Adrenal gland (tissue), 9 donors: ENCODE measurements at regions not wholly inside any gene's neighbourhood (a gene's known extent, or its start where the extent isn't known, plus 50 kb on each side); places are given as distances from the start of the nearest gene placed in this dataset.

ENCODE experiments used
- DNase-seq, 7 donors: peaks; one replicate each; pipeline ENCODE4 v3.0.0-alpha.2; 2019 to 2020
- H3K27ac ChIP-seq, 5 donors: fragments of 200-600 bp; sonication (generic) in 4 of 5; 1 replicate in 3 of 5; 2 replicates in 2 of 5; pipeline versions ENCODE4 v1.5.1 to v1.8.0; 2016 to 2020; ENCODE audit warnings: mild to moderate bottlenecking in 1 of 5
- H3K27me3 ChIP-seq: fragments of 200-600 bp; 2 replicates; pipeline ENCODE4 v1.8.0; 2021
- H3K36me3 ChIP-seq, 2 donors: fragments of 200-600 bp; replicated peaks in 1 of 2; 1 replicate in 1 of 2; 2 replicates in 1 of 2; pipeline versions ENCODE4 v1.5.1 to v1.8.0; 2018 to 2022
- H3K4me1 ChIP-seq, 2 donors: fragments of 200-600 bp; replicated peaks in 1 of 2; 1 replicate in 1 of 2; 2 replicates in 1 of 2; pipeline versions ENCODE4 v1.5.1 to v1.8.0; 2018 to 2021
- H3K4me3 ChIP-seq, 4 donors: fragments of 200-600 bp; sonication (generic) in 3 of 4; one replicate each; pipeline ENCODE4 v1.5.1; 2016 to 2018
- H3K9me3 ChIP-seq, 3 donors: fragments of 200-600 bp; sonication (generic) in 1 of 3; replicated peaks in 1 of 3; 1 replicate in 2 of 3; 2 replicates in 1 of 3; pipeline versions ENCODE4 v1.5.1 to v1.8.0; 2016 to 2021
- CTCF ChIP-seq, 6 experiments: fragments of 450-650 bp in 4 of 6; fragments of 200-600 bp in 2 of 6; sonication (generic) in 1 of 6; IDR thresholded peaks; 1 replicate in 5 of 6; 2 replicates in 1 of 6; pipeline versions ENCODE4 v1.5.1 to v1.8.0; 2016 to 2021; ENCODE audit warnings: antibody characterized with exemption in 6 of 6, mild to moderate bottlenecking in 2 of 6, moderate library complexity in 1 of 6
- POLR2A ChIP-seq, 2 donors: fragments of 450-650 bp; IDR thresholded peaks; one replicate each; pipeline ENCODE4 v1.6.1; 2017; ENCODE audit warnings: antibody characterized with exemption in 2 of 2, mild to moderate bottlenecking in 2 of 2, moderate library complexity in 1 of 2
- WGBS, 4 donors: extraction: QIAGEN DNeasy Blood & Tissue Kit in 2 of 4; methylation state at CpG; one replicate each; pipeline versions ENCODE4 v1.1.5 to v1.1.7; 2013 to 2017; 5-methylcytosine and 5-hydroxymethylcytosine counted together
- intact Hi-C, 2 donors: fragments of 100-400 bp; cut with DNase I; formaldehyde crosslinking; loops; one replicate each; pipeline versions ENCODE4 v1.14.1 to v1.15.0; 2022 to 2023
- donor health status: healthy with polysubstance abuse.
- donor health status: Bipolar disorder and iron deficiency.
- donor health status: DM: yes; HTN: yes; CAD: no.
- donor health status: DM: no; HTN: no; CAD: no.
- donor health status: DM: no; HTN: no; CAD: no.

DNA sequence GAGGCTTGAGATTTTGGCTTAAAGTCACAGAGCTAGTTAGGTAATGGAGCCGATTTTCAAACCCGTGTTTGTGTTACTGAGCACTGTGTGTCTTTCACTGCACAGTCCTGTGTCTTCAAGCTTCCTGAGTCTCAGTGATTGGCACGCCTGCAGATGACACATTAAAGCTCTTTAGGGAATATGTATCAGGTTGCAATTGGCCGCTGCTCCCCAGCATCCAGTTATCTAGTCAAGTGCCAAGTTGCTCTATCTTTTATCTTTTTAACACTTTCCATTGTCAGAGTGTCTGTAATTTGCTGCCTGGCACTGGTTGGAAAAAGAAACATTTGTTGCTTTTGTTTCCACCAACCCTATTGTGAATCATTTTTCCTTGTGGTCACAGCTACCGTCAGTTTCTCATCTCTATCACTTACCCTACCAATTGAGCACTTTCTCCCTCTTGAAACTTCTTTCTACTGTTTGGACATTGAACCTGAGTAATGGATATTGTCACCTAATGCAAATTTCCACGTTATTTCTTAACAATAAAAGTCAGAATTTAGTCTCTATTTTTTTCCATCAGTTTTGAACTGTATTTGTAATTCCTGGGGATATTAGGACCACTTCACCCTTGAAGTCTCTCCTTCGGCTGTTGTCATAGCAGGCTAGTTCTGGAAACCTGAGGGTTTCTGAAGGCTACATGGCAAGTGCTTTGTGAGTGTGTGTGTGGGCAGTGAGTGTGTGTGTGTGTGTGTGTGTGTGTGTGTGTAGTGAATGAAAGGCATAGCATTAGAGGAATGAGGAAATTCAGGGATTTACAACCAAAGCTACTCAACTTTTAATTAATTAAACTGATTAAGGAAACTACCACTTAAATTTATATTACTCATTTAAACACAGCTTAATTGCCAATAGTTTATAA, 274.3 kb downstream of the ISL1 start:
- H3K9me3 ChIP-seq = no peaks in the 10 kb centered on the region
- intact Hi-C loops = no loop called here
- no peak for TF ChIP-seq CTCF (IDR thresholded peaks at IDR 0.05)
- TF ChIP-seq POLR2A (IDR thresholded peaks at IDR 0.05) = no peak
- no peaks in the 10 kb centered on the region for H3K4me1 ChIP-seq
- 53 to 67% (median 59%) methylated on average over 7 of the region's 7 CpGs for WGBS, 4 donors
- H3K27me3 ChIP-seq = no peaks in the 10 kb centered on the region
- no peak for DNase-seq
- no peaks in the 10 kb centered on the region for H3K36me3 ChIP-seq
- no peak overlapping the region for H3K27ac ChIP-seq
- H3K4me3 ChIP-seq = no peak overlapping the region

DNA sequence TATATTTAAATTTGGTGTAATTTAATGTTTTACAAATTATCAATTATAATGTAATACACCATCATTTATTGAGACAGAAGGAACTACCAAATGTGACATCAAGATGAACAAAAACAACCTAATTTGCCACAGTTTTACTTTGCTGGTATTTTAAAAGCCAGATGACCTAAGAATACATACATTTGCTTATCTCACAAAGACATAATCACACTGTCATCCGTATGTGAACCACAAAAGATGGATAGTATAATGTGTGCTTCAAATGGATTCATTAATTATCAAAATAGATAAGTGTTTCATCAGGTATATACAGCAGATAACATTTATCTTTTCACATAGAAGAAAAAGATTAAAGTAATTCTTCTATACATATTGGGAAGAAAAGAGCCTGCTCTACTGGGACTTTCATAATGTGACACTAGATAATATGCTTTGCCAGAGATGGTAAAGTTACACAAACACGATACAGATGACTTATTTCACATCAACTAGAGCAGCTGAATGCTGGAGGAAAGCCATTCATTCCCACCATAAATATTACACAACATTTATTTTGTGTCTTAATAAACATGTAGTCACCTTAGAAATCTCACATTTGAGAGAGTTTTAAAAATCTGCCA, 278.5 kb downstream of the ISL1 start:
- no peak for DNase-seq
- Histone ChIP-seq H3K9me3 (no peaks in the 10 kb centered on the region), H3K27ac (no peak overlapping the region), H3K27me3 (no peaks in the 10 kb centered on the region), H3K36me3 (no peaks in the 10 kb centered on the region), H3K4me3 (peak overlapping the region in 1 of 4 donors; percentile 24), H3K4me1 (no peaks in the 10 kb centered on the region)
- 34 to 45% (median 37%) methylated on average over 2 of the region's 2 CpGs for WGBS, 4 donors
- intact Hi-C loops = no loop called here
- TF ChIP-seq POLR2A (IDR thresholded peaks at IDR 0.05) = no peak
- TF ChIP-seq CTCF (IDR thresholded peaks at IDR 0.05) = no peak

GRCh38 chr5:51664491-51665250, 281.4 kb downstream of the ISL1 start:
- Histone ChIP-seq H3K4me3 (no peak overlapping the region), H3K36me3 (no peaks in the 10 kb centered on the region), H3K27ac (no peak overlapping the region), H3K9me3 (no peaks in the 10 kb centered on the region), H3K27me3 (no peaks in the 10 kb centered on the region), H3K4me1 (no peaks in the 10 kb centered on the region)
- no peak for TF ChIP-seq POLR2A (IDR thresholded peaks at IDR 0.05)
- TF ChIP-seq CTCF (IDR thresholded peaks at IDR 0.05) = no peak
- intact Hi-C loops = no loop called here
- WGBS, 4 donors = 48 to 52% (median 50%) methylated on average over 4 of the region's 4 CpGs
- DNase-seq = no peak

DNA sequence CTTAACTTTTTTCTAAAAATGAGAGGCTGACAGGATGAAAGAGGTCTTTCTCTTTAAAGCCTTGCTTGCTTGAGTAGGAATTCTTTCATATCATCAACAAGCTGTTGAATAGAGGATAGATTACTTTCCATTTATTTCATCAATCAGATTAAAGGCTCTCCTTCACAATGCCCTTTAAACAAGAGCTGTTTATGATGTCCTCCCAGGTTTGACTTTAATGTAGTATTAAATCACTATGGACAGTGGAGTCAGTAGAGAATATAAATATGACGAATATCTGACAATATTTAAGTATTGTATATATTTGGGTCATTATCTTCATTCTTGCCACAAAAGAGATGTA, 282.0 kb downstream of the ISL1 start:
- Histone ChIP-seq H3K4me1 (no peaks in the 10 kb centered on the region), H3K4me3 (no peak overlapping the region), H3K36me3 (no peaks in the 10 kb centered on the region), H3K27me3 (no peaks in the 10 kb centered on the region), H3K9me3 (no peaks in the 10 kb centered on the region), H3K27ac (no peak overlapping the region)
- DNase-seq = no peak
- WGBS, 4 donors = 51 to 64% (median 59%) methylated on average over 1 of the region's 1 CpG
- intact Hi-C loops = no loop called here
- TF ChIP-seq POLR2A (IDR thresholded peaks at IDR 0.05) (no peak), CTCF (IDR thresholded peaks at IDR 0.05) (no peak)
